ENCODE measurements at regions not wholly inside any gene's neighbourhood (a gene's known extent, or its start where the extent isn't known, plus 50 kb on each side); places are given as distances from the start of the nearest gene placed in this dataset.
"Not testable (repeated sequence)": the region's sequence is repeated elsewhere in the genome, so short reads cannot be mapped to it uniquely, and the experiment has no call there.

DNA sequence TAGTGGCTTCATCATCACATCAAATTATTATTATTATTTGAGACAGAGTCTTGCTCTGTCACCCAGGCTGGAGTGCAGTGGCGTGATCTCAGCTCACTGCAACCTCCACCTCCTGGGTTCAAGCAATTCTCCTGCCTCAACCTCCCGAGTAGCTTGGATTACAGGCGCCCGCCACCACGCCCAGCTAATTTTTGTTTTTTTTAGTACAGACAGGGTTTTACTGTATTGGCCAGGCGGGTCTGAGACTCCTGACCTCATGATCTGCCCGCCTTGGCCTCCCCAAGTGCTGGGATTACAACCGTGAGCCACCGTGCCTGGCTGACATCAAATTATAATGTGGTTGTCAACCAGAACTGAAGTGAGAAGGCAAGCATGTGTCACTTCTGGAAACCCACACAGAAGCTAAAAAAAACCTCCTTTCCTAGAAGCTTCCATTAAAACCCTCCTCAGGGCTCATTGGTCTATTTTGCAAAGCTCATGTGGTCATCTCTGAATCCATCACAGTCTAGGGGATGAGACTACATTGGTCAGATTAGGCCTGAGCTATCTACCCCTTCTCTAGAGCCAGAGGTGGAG lies 75.8 kb upstream of the CARD11 start:
- TF ChIP-seq CTCF (conservative IDR thresholded peaks at IDR 0.05 in 1 of 2, IDR thresholded peaks at IDR 0.05 in 1 of 2; ENCODE audit: low read depth in 1 of 2, low read length in 2 of 2); EZH2 (IDR thresholded peaks at IDR 0.05; ENCODE audit: low read length, missing control alignments): not testable (repeated sequence)

Measured in fibroblast of lung (primary cell).